CD4-positive, alpha-beta T cell (primary cell): ENCODE measurements at regions not wholly inside any gene's neighbourhood (a gene's known extent, or its start where the extent isn't known, plus 50 kb on each side); places are given as distances from the start of the nearest gene placed in this dataset.

ENCODE experiments used
- ATAC-seq: fragments of 200-7000 bp; cut with Tn5 transposase; one replicate; pipeline ENCODE4 v1.10.0; 2022; ENCODE audit warnings: mild to moderate bottlenecking; ENCODE audit not compliant: poor library complexity
- CTCF ChIA-PET: fragments of 350-600 bp; sonication (Branson Sonifier 250); formaldehyde crosslinking; loops from one replicate; lab custom pipeline; 2021; ENCODE audit warnings: antibody characterized with exemption, inconsistent platforms; lab: Charles Lee
- POLR2A ChIA-PET: fragments of 350-600 bp; sonication (Branson Sonifier 250); formaldehyde crosslinking; loops from one replicate; lab custom pipeline; 2021; ENCODE audit warnings: antibody characterized with exemption, inconsistent platforms; lab: Charles Lee
- DNase-seq, 14 experiments: peaks; one replicate each; pipeline ENCODE4 v3.0.0-alpha.2; 2013 to 2020; ENCODE audit warnings: mixed read lengths in 2 of 14
- H3K27ac ChIP-seq, 2 donors: one replicate each; pipeline versions ENCODE4 v1.5.1 to v1.7.0; 2013; ENCODE audit warnings: low read length in 2 of 2, low read depth in 1 of 2, mild to moderate bottlenecking in 1 of 2
- H3K27me3 ChIP-seq, 2 experiments: 1 replicate in 1 of 2; 2 replicates in 1 of 2; pipeline versions ENCODE4 v1.6.1 to v1.7.0; 2013; ENCODE audit warnings: low read length in 2 of 2, control low read depth in 1 of 2, mild to moderate bottlenecking in 1 of 2, moderate library complexity in 1 of 2; ENCODE audit not compliant: insufficient read depth in 2 of 2, control insufficient read depth in 1 of 2
- H3K36me3 ChIP-seq: one replicate; pipeline ENCODE4 v1.6.1; 2013; ENCODE audit warnings: low read length, control low read depth; ENCODE audit not compliant: insufficient read depth
- H3K4me1 ChIP-seq: one replicate; pipeline ENCODE4 v1.6.1; 2013; ENCODE audit warnings: low read length, control low read depth; ENCODE audit not compliant: insufficient read depth
- H3K4me3 ChIP-seq: one replicate; pipeline ENCODE4 v1.5.1; 2013; ENCODE audit warnings: mild to moderate bottlenecking, low read length, moderate library complexity
- H3K9me3 ChIP-seq, 2 experiments: 1 replicate in 1 of 2; 2 replicates in 1 of 2; pipeline versions ENCODE4 v1.6.1 to v1.7.0; 2013; ENCODE audit warnings: low read length in 2 of 2, mild to moderate bottlenecking in 2 of 2, control low read depth in 1 of 2, moderate library complexity in 1 of 2; ENCODE audit not compliant: control insufficient read depth in 1 of 2, insufficient read depth in 1 of 2
- H3K27ac Mint-ChIP-seq: one replicate; pipeline ENCODE4 v1.8.0; 2020; ENCODE audit warnings: mixed read lengths
- H3K27me3 Mint-ChIP-seq: one replicate; pipeline ENCODE4 v1.8.0; 2021; ENCODE audit warnings: mixed read lengths
- H3K36me3 Mint-ChIP-seq: one replicate; pipeline ENCODE4 v1.8.0; 2021; ENCODE audit warnings: low read depth, mixed read lengths
- H3K4me1 Mint-ChIP-seq: one replicate; pipeline ENCODE4 v1.8.0; 2021; ENCODE audit warnings: low read depth, mixed read lengths
- H3K4me3 Mint-ChIP-seq: one replicate; pipeline ENCODE4 v1.8.0; 2020; ENCODE audit warnings: mild to moderate bottlenecking, mixed read lengths
- H3K9me3 Mint-ChIP-seq: one replicate; pipeline ENCODE4 v1.8.0; 2020; ENCODE audit warnings: mixed read lengths
- CTCF ChIP-seq: fragments of 200-600 bp; IDR thresholded peaks from one replicate; pipeline ENCODE4 v1.8.0; 2022; ENCODE audit warnings: antibody characterized with exemption, mild to moderate bottlenecking
- intact Hi-C, 2 experiments: fragments of 100-400 bp; cut with DNase I in 1 of 2; cut with micrococcal nuclease in 1 of 2; formaldehyde crosslinking; loops; one replicate each; pipeline versions ENCODE4 v1.15.1 to v1.9.0; 2023 to 2025; cut with DNase I, micrococcal nuclease

GRCh38 chr4:151940926-151941617, 180.3 kb upstream of the GATB start:
- H3K9me3 Mint-ChIP-seq = peaks cover 4% of the 10 kb centered on the region
- intact Hi-C loops = no loop called here
- H3K36me3 Mint-ChIP-seq = peaks cover 4% of the 10 kb centered on the region
- H3K36me3 ChIP-seq = no peaks in the 10 kb centered on the region
- H3K4me1 ChIP-seq = peaks cover 5% of the 10 kb centered on the region
- no peak for DNase-seq
- CTCF ChIA-PET = no interaction called here
- H3K4me3 Mint-ChIP-seq = no peak overlapping the region
- no peak for TF ChIP-seq CTCF
- no peaks in the 10 kb centered on the region for H3K27me3 Mint-ChIP-seq
- peaks cover 21% of the 10 kb centered on the region for H3K4me1 Mint-ChIP-seq
- peak overlapping the region; percentile 37 for H3K27ac Mint-ChIP-seq
- H3K27me3 ChIP-seq = no peaks in the 10 kb centered on the region
- H3K27ac ChIP-seq = no peak overlapping the region
- peaks cover 4 to 6% of the 10 kb centered on the region in 2 experiments for H3K9me3 ChIP-seq
- ATAC-seq = peak; percentile 26
- H3K4me3 ChIP-seq = no peak overlapping the region
- POLR2A ChIA-PET = no interaction called here

- no peaks in the 10 kb centered on the region for H3K27me3 ChIP-seq
Observed at GRCh38 chr4:151940291-151940690, 179.5 kb upstream of the GATB start.

GRCh38 chr4:151939670-151940069, 178.9 kb upstream of the GATB start:
- ATAC-seq (no peak), DNase-seq (no peak)
- Histone ChIP-seq H3K4me3 (no peak overlapping the region), H3K27me3 (no peaks in the 10 kb centered on the region), H3K27ac (no peak overlapping the region), H3K9me3 (peaks cover 0 to 4% of the 10 kb centered on the region in 2 experiments), H3K4me1 (peaks cover 5% of the 10 kb centered on the region), H3K36me3 (no peaks in the 10 kb centered on the region)
- Mint-ChIP-seq H3K27ac (no peak overlapping the region), H3K36me3 (no peaks in the 10 kb centered on the region), H3K27me3 (no peaks in the 10 kb centered on the region), H3K9me3 (peaks cover 2% of the 10 kb centered on the region), H3K4me1 (peaks cover 21% of the 10 kb centered on the region), H3K4me3 (no peak overlapping the region)
- intact Hi-C loops = no loop called here
- ChIA-PET CTCF (no interaction called here), POLR2A (interaction anchor here (0.7 kb wide), 1 partner anchor 352 kb away, joined by 4 read pairs; no protein-coding TSS in a partner anchor)
- TF ChIP-seq CTCF = no peak

More at GRCh38 chr4:151940291-151940690, 179.5 kb upstream of the GATB start:
- DNase-seq (peak in 8 of 14 experiments; percentile 3 to 41 (median 16)), ATAC-seq (peak; percentile 78)
- Histone ChIP-seq H3K4me1 (peaks cover 5% of the 10 kb centered on the region), H3K27ac (no peak overlapping the region), H3K9me3 (peaks cover 0 to 4% of the 10 kb centered on the region in 2 experiments), H3K36me3 (no peaks in the 10 kb centered on the region), H3K4me3 (no peak overlapping the region)
- CTCF ChIA-PET = no interaction called here
- H3K27me3 Mint-ChIP-seq = no peaks in the 10 kb centered on the region
- no peak overlapping the region for H3K4me3 Mint-ChIP-seq
- H3K4me1 Mint-ChIP-seq = peaks cover 21% of the 10 kb centered on the region
- intact Hi-C loops = no loop called here
- POLR2A ChIA-PET = no interaction called here
- no peaks in the 10 kb centered on the region for H3K36me3 Mint-ChIP-seq
- H3K9me3 Mint-ChIP-seq = peaks cover 2% of the 10 kb centered on the region
- H3K27ac Mint-ChIP-seq = no peak overlapping the region
- TF ChIP-seq CTCF = no peak
